HG03521 (cell line): ENCODE measurements at regions not wholly inside any gene's neighbourhood (a gene's known extent, or its start where the extent isn't known, plus 50 kb on each side); places are given as distances from the start of the nearest gene placed in this dataset.
"Not testable (repeated sequence)": the region's sequence is repeated elsewhere in the genome, so short reads cannot be mapped to it uniquely, and the experiment has no call there.

Experiments
- ATAC-seq: cut with Tn5 transposase; IDR thresholded peaks from one replicate; pipeline ENCODE4 v1.9.1; 2021; ENCODE audit warnings: mild to moderate bottlenecking, moderate library complexity; ENCODE audit not compliant: unreplicated experiment

- ATAC-seq = no peak
Observed at GRCh38 chr11:19628018-19628417, 84.6 kb upstream of the NAV2 start.

GRCh38 chr11:19627566-19627965 lies 85.1 kb upstream of the NAV2 start:
- no peak for ATAC-seq

GRCh38 chr11:19625438-19625837 lies 87.2 kb upstream of the NAV2 start:
- ATAC-seq = no peak

GRCh38 chr11:19617696-19618523 lies 94.7 kb upstream of the NAV2 start:
- ATAC-seq = no peak

GRCh38 chr11:19615341-19616183 lies 97.1 kb upstream of the NAV2 start:
- no peak for ATAC-seq

GRCh38 chr11:19614370-19614940 lies 98.2 kb upstream of the NAV2 start:
- no peak for ATAC-seq

GRCh38 chr11:19612025-19612424 lies 100.6 kb upstream of the NAV2 start:
- ATAC-seq = not testable (repeated sequence)

GRCh38 chr11:19607656-19608360 lies 104.8 kb upstream of the NAV2 start:
- ATAC-seq = no peak

- ATAC-seq = no peak
Observed at GRCh38 chr11:19606856-19607655, 105.6 kb upstream of the NAV2 start.

GRCh38 chr11:19605520-19606371 lies 106.9 kb upstream of the NAV2 start:
- ATAC-seq = no peak

GRCh38 chr11:19604679-19605375 lies 107.8 kb upstream of the NAV2 start:
- no peak for ATAC-seq

GRCh38 chr11:19603771-19604170 lies 108.9 kb upstream of the NAV2 start:
- no peak for ATAC-seq

- no peak for ATAC-seq
Observed at GRCh38 chr11:19602891-19603290, 109.7 kb upstream of the NAV2 start.

GRCh38 chr11:19602406-19602805 lies 110.2 kb upstream of the NAV2 start:
- no peak for ATAC-seq

GRCh38 chr11:19601235-19601634 lies 111.4 kb upstream of the NAV2 start:
- no peak for ATAC-seq

GRCh38 chr11:19599681-19600080 lies 113.0 kb upstream of the NAV2 start:
- no peak for ATAC-seq

- no peak for ATAC-seq
Observed at GRCh38 chr11:19598876-19599486, 113.7 kb upstream of the NAV2 start.

- ATAC-seq = no peak
Observed at GRCh38 chr11:19598456-19598855, 114.2 kb upstream of the NAV2 start.
